COR-L47 (cell line): ENCODE measurements at regions not wholly inside any gene's neighbourhood (a gene's known extent, or its start where the extent isn't known, plus 50 kb on each side); places are given as distances from the start of the nearest gene placed in this dataset.

Experiments
- DNase-seq: peaks from one replicate; lab custom pipeline; 2025; lab: John Stamatoyannopoulos, UW

- DNase-seq = no peak
Measured at GRCh38 chr4:138925495-138925894, 90.1 kb upstream of the NOCT start.

GRCh38 chr4:138919094-138919936, 96.3 kb upstream of the NOCT start:
- DNase-seq = peak; percentile 83

DNA sequence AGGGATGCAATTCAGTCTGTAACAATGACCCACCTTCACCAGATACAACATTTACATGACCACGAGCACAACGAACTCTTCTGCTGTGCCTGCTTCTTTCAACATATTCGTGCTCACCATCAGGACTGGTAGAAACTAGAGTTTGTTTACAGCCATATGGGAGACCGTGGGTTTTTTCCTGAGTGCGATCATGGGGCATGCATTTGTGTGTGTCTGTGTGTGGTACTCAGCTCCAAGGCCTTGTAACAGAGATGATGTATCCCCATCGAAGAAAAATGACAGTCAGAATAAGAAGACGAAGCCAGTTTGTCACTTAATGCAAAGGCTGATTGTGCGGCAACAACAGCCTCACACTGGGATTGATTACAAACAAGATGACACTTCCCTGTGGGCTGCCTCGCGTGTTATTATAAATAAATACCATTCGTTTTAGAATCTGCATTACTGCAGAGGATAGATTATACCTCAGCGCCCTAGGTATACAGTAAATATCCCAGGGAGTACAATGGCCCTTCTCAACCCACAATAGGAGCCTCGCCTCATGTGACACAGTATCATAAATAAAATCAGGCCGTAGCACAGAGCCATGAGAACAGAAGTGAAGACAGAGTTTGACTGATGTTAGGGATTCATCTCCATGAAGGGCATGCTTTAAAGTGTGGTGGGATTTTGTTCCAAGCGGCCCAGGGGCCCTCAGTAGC, 97.3 kb upstream of the NOCT start:
- DNase-seq = peak; percentile 54

DNA sequence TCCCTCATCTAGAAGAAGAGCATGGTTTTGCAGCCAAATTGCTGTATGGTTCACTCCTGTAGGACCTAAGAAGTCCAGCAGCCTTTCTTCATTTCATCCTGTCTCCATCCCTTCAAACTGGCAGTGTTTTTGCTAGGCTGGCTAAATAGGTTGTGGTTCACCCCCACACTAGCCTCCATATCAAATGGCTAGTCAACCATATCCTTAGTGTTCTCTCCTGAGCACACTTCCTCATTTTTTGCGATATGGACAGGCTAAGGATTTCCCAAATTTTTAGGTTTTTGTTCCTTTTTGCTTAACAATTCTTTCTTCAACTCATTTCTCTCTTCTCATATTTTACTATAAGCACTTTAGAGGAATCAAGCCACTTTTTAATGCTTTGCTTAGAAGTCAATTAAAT, 98.8 kb upstream of the NOCT start:
- DNase-seq = no peak

- DNase-seq = no peak
Measured at GRCh38 chr4:138915756-138916155, 99.8 kb upstream of the NOCT start.

- no peak for DNase-seq
Measured at GRCh38 chr4:138912704-138913340, 102.8 kb upstream of the NOCT start.

- peak; percentile 89 for DNase-seq
Measured at GRCh38 chr4:138911909-138912703, 103.5 kb upstream of the NOCT start.

DNA sequence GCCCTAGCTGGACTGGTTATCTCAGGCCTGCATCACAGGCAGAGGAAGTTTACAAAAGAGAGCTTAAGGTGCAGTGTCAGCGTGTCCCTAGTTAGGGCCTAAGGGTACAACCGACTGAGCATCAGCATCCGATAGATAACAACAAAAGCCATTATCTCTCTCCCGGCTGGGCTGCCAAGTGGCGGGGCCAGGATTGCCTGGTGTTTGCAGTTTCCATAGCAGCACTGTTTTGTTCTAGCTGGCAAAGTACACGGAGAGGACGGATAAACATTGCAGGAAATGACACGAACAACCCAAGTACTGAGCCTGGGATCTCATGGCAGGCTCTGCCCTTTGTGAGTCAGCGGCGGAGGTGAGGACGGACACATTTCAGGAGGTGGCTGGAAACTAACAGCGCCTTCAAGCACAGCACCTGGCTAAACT, 104.7 kb upstream of the NOCT start:
- peak; percentile 96 for DNase-seq

GRCh38 chr4:138910195-138910913, 105.2 kb upstream of the NOCT start:
- DNase-seq = peak; percentile 78

- DNase-seq = no peak
Measured at GRCh38 chr4:138909587-138909986, 106.0 kb upstream of the NOCT start.

DNA sequence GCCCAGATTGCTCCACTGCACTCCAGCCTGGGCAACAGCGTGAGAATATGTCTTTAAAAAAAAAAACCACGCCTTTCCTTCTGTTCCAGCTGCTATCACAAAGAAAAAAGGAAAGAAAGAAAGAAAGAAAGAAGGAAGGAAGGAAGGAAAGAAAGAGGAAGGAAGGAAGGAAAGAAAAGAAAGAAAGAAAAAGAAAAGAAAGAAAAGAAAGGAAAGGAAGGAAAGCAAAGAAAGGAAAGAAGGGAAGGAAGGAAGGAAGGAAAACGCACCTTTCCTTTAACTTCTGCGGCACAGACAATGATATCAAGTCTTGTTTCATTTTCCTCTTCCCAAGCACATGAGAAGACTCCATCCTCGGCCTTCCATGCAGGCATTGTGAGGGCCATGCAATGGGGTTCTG, 107.4 kb upstream of the NOCT start:
- DNase-seq = no peak

GRCh38 chr4:138907174-138907573, 108.4 kb upstream of the NOCT start:
- no peak for DNase-seq

- DNase-seq = no peak
Measured at GRCh38 chr4:138904793-138905192, 110.8 kb upstream of the NOCT start.

DNA sequence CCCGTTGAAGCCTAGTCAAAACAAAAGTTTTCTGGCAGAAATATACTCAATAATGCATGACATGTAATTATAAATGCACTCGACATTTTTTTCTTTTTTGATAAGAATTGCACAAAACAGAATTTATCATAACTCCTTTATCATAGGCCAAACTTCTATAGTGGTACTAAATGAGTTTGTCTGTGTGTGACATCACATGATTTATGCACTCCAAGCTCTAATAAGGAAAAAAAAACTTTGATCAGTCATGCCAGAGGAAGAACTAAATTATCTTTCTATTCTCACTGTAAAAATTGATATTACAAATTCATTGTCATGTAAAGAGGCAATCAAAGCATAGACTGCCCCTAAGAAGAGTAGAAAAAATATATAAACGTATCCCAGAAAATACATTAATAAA, 112.4 kb upstream of the NOCT start:
- no peak for DNase-seq

DNA sequence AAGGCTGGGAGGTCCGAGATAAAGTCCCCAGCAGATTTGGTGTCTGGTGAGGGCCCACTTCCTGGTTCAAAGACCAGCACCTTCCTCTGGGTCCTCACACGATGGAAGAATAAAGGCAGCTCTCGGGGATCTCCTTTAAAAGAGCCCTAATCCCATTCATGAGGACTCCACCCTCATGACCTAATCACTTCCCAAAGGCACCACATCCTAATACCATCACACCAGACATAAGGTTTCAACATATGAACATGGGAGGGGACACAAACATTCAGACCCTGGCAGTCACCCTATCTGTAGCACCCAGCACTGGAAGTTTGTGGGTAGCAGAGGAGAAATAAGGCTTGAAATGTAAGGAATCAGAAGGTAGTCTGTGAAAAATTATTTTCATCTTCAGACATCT, 112.9 kb upstream of the NOCT start:
- DNase-seq = no peak

DNA sequence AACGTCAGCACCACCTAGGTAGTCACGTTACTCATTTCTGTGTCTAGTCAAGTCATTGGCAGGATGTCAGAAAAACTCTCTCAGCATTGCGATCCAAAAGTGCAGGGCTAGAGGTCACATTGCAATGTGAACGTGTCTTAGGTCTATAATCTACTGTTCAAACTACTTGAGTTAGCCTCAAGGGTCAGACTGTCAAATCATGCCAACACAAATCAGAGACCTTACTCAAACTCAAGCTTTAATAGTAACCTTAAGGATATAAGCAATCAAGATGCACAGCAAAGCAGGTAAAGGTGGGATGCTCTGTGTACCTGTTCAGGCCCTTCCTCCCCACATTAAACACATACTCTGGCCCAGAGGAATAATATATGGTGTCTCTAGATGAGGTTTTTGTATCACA, 114.4 kb upstream of the NOCT start:
- DNase-seq = no peak

GRCh38 chr4:138899999-138900398, 115.6 kb upstream of the NOCT start:
- no peak for DNase-seq

- peak; percentile 41 for DNase-seq
Measured at GRCh38 chr4:138898282-138898681, 117.3 kb upstream of the NOCT start.

GRCh38 chr4:138897811-138898226, 117.8 kb upstream of the NOCT start:
- peak; percentile 44 for DNase-seq

- DNase-seq = no peak
Measured at GRCh38 chr4:138894709-138895108, 120.9 kb upstream of the NOCT start.

- no peak for DNase-seq
Measured at GRCh38 chr4:138894011-138894410, 121.6 kb upstream of the NOCT start.
